GM23338 (cell line): ENCODE measurements at regions not wholly inside any gene's neighbourhood (a gene's known extent, or its start where the extent isn't known, plus 50 kb on each side); places are given as distances from the start of the nearest gene placed in this dataset.

ENCODE experiments used
- ATAC-seq: fragments of 200-7000 bp; cut with Tn5 transposase; 3 replicates; pipeline ENCODE4 v1.9.1; 2020
- DNase-seq: peaks from one replicate; pipeline ENCODE4 v3.0.0-alpha.2; 2015; ENCODE audit warnings: low spot score
- H2AFZ ChIP-seq: fragments of 200-600 bp; sonication (generic); 2 replicates; pipeline ENCODE4 v1.8.0; 2016; ENCODE audit warnings: antibody characterized with exemption, mild to moderate bottlenecking, moderate library complexity
- H3F3A ChIP-seq: fragments of 200-600 bp; sonication (generic); replicated peaks from 2 replicates; pipeline ENCODE4 v1.8.0; 2017; ENCODE audit warnings: antibody characterized with exemption, mixed run types, low read depth
- H3K27ac ChIP-seq: fragments of 200-600 bp; sonication (generic); 2 replicates; pipeline ENCODE4 v1.6.1; 2016; ENCODE audit warnings: low read depth
- H3K27me3 ChIP-seq: fragments of 200-600 bp; sonication (generic); 2 replicates; pipeline ENCODE4 v1.8.0; 2016; ENCODE audit warnings: mild to moderate bottlenecking, mixed run types, moderate library complexity; ENCODE audit not compliant: insufficient read depth
- H3K36me3 ChIP-seq: fragments of 200-600 bp; sonication (generic); 2 replicates; pipeline ENCODE4 v1.8.0; 2016; ENCODE audit warnings: mild to moderate bottlenecking; ENCODE audit not compliant: insufficient read depth
- H3K4me1 ChIP-seq: fragments of 200-600 bp; sonication (generic); 2 replicates; pipeline ENCODE4 v1.8.0; 2016; ENCODE audit warnings: mild to moderate bottlenecking, moderate library complexity; ENCODE audit not compliant: insufficient read depth
- H3K4me2 ChIP-seq: fragments of 200-600 bp; sonication (generic); 2 replicates; pipeline ENCODE4 v1.7.1; 2017; ENCODE audit warnings: mixed run types
- H3K4me3 ChIP-seq: fragments of 200-600 bp; sonication (generic); 2 replicates; pipeline ENCODE4 v1.6.1; 2016; ENCODE audit warnings: mixed run types
- H3K79me2 ChIP-seq: fragments of 200-600 bp; sonication (generic); replicated peaks from 2 replicates; pipeline ENCODE4 v1.8.0; 2017; ENCODE audit warnings: mild to moderate bottlenecking; ENCODE audit not compliant: insufficient read depth
- H3K9me2 ChIP-seq: fragments of 200-600 bp; sonication (generic); 2 replicates; pipeline ENCODE4 v1.8.0; 2017; ENCODE audit not compliant: insufficient read depth
- H4K20me1 ChIP-seq: fragments of 200-600 bp; sonication (generic); replicated peaks from 2 replicates; pipeline ENCODE4 v1.8.0; 2017; ENCODE audit warnings: mild to moderate bottlenecking; ENCODE audit not compliant: insufficient read depth
- H3K27ac Mint-ChIP-seq: 2 replicates; pipeline ENCODE4 v1.8.0; 2020; ENCODE audit warnings: inconsistent platforms, mild to moderate bottlenecking, moderate library complexity, mixed read lengths
- H3K27me3 Mint-ChIP-seq: 3 replicates; pipeline ENCODE4 v1.8.0; 2022; ENCODE audit warnings: low read depth, mild to moderate bottlenecking, moderate library complexity, mixed read lengths, inconsistent platforms; ENCODE audit not compliant: insufficient read depth, poor library complexity
- H3K36me3 Mint-ChIP-seq: 3 replicates; pipeline ENCODE4 v1.8.0; 2021; ENCODE audit warnings: low read depth, mild to moderate bottlenecking, inconsistent platforms, moderate library complexity, mixed read lengths
- H3K4me1 Mint-ChIP-seq: 3 replicates; pipeline ENCODE4 v1.8.0; 2020; ENCODE audit warnings: mild to moderate bottlenecking, inconsistent platforms, mixed read lengths
- H3K4me3 Mint-ChIP-seq: 3 replicates; pipeline ENCODE4 v1.8.0; 2021; ENCODE audit warnings: moderate library complexity, mild to moderate bottlenecking, inconsistent platforms, mixed read lengths
- H3K9me3 Mint-ChIP-seq: 3 replicates; pipeline ENCODE4 v1.8.0; 2020; ENCODE audit warnings: moderate library complexity, mild to moderate bottlenecking, inconsistent platforms, mixed read lengths
- CREB1 ChIP-seq: fragments of 250-450 bp; sonication (Bioruptor Pico); IDR thresholded peaks from 2 replicates; pipeline ENCODE4 v1.5.0; 2020; ENCODE audit warnings: low read depth, mild to moderate bottlenecking, moderate library complexity
- ETS1 ChIP-seq: IDR thresholded peaks from 2 replicates; pipeline ENCODE4 v1.6.1; 2016; ENCODE audit warnings: antibody characterized with exemption
- NANOG ChIP-seq: IDR thresholded peaks from 2 replicates; pipeline ENCODE4 v1.6.1; 2016; ENCODE audit warnings: antibody characterized with exemption, borderline replicate concordance
- POLR2AphosphoS5 ChIP-seq: IDR thresholded peaks from 2 replicates; pipeline ENCODE4 v1.6.1; 2016; ENCODE audit warnings: antibody characterized with exemption, low read depth
- STAT1 ChIP-seq: IDR thresholded peaks from one replicate; pipeline ENCODE4 v1.6.1; 2016; ENCODE audit warnings: antibody characterized with exemption; ENCODE audit not compliant: unreplicated experiment
- TF ChIP-seq, protein P1 (sequence below), 2 experiments: fragments of 200-600 bp in 1 of 2; sonication (generic) in 1 of 2; conservative IDR thresholded peaks; 2 replicates each; pipeline versions ENCODE4 v1.5.1 to v1.6.1; 2016 to 2017; ENCODE audit warnings: antibody characterized with exemption in 2 of 2, low read depth in 2 of 2, mild to moderate bottlenecking in 2 of 2, moderate library complexity in 1 of 2
- TF ChIP-seq, protein P2 (sequence below): fragments of 250-450 bp; sonication (Bioruptor Pico); IDR thresholded peaks from 2 replicates; pipeline ENCODE4 v1.5.0; 2020; ENCODE audit warnings: mild to moderate bottlenecking, moderate library complexity

DNA sequence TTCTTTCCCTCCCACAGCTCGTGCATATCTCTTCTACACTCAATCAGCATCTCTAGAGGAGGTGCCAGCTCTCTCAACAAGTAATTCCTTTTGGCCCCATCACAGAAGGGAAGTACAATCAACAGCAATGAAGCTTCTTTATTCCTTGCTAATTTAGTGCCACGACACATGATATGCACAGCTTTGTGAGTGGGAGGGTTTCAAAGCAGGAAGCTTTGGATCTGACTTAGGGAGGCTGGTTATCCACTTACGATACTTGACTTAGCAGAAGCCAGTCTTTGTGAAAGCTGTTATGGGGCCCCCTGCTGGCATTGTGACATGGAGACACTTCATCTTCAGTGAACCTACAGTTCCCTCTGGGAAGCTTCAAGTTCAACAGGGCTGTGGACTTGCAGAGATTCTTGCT, 81.0 kb downstream of the TMEM100 start:
- H3F3A ChIP-seq, result no peaks in the 10 kb centered on the region
- no peak overlapping the region for H3K27ac Mint-ChIP-seq
- peak; percentile 61; the same call in 2 of the 3 replicates for ATAC-seq

More for the DNA sequence above, 81.0 kb downstream of the TMEM100 start:
- H3K9me3 Mint-ChIP-seq, result no peaks in the 10 kb centered on the region
- H3K36me3 Mint-ChIP-seq, result no peaks in the 10 kb centered on the region
- Histone ChIP-seq H4K20me1 (no peaks in the 10 kb centered on the region), H3K79me2 (no peaks in the 10 kb centered on the region), H3K9me2 (peaks cover 20% of the 10 kb centered on the region; the same call in 1 of the 2 replicates), H3K4me3 (no peak overlapping the region), H3K36me3 (no peaks in the 10 kb centered on the region), H3K27ac (no peak overlapping the region), H2AFZ (no peak overlapping the region), H3K27me3 (no peaks in the 10 kb centered on the region), H3K4me1 (no peaks in the 10 kb centered on the region), H3K4me2 (no peak overlapping the region)
- no peaks in the 10 kb centered on the region for H3K27me3 Mint-ChIP-seq
- TF ChIP-seq POLR2AphosphoS5, result no peak
- no peak for TF ChIP-seq STAT1
- TF ChIP-seq CREB1 (CRISPR knock-in tag), result no peak
- TF ChIP-seq, protein P1, sequence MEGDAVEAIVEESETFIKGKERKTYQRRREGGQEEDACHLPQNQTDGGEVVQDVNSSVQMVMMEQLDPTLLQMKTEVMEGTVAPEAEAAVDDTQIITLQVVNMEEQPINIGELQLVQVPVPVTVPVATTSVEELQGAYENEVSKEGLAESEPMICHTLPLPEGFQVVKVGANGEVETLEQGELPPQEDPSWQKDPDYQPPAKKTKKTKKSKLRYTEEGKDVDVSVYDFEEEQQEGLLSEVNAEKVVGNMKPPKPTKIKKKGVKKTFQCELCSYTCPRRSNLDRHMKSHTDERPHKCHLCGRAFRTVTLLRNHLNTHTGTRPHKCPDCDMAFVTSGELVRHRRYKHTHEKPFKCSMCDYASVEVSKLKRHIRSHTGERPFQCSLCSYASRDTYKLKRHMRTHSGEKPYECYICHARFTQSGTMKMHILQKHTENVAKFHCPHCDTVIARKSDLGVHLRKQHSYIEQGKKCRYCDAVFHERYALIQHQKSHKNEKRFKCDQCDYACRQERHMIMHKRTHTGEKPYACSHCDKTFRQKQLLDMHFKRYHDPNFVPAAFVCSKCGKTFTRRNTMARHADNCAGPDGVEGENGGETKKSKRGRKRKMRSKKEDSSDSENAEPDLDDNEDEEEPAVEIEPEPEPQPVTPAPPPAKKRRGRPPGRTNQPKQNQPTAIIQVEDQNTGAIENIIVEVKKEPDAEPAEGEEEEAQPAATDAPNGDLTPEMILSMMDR (conservative IDR thresholded peaks at IDR 0.05; ENCODE audit: low read depth in 2 of 2), result peak; percentile 49 to 64
- no peak for TF ChIP-seq ETS1
- TF ChIP-seq, protein P2, sequence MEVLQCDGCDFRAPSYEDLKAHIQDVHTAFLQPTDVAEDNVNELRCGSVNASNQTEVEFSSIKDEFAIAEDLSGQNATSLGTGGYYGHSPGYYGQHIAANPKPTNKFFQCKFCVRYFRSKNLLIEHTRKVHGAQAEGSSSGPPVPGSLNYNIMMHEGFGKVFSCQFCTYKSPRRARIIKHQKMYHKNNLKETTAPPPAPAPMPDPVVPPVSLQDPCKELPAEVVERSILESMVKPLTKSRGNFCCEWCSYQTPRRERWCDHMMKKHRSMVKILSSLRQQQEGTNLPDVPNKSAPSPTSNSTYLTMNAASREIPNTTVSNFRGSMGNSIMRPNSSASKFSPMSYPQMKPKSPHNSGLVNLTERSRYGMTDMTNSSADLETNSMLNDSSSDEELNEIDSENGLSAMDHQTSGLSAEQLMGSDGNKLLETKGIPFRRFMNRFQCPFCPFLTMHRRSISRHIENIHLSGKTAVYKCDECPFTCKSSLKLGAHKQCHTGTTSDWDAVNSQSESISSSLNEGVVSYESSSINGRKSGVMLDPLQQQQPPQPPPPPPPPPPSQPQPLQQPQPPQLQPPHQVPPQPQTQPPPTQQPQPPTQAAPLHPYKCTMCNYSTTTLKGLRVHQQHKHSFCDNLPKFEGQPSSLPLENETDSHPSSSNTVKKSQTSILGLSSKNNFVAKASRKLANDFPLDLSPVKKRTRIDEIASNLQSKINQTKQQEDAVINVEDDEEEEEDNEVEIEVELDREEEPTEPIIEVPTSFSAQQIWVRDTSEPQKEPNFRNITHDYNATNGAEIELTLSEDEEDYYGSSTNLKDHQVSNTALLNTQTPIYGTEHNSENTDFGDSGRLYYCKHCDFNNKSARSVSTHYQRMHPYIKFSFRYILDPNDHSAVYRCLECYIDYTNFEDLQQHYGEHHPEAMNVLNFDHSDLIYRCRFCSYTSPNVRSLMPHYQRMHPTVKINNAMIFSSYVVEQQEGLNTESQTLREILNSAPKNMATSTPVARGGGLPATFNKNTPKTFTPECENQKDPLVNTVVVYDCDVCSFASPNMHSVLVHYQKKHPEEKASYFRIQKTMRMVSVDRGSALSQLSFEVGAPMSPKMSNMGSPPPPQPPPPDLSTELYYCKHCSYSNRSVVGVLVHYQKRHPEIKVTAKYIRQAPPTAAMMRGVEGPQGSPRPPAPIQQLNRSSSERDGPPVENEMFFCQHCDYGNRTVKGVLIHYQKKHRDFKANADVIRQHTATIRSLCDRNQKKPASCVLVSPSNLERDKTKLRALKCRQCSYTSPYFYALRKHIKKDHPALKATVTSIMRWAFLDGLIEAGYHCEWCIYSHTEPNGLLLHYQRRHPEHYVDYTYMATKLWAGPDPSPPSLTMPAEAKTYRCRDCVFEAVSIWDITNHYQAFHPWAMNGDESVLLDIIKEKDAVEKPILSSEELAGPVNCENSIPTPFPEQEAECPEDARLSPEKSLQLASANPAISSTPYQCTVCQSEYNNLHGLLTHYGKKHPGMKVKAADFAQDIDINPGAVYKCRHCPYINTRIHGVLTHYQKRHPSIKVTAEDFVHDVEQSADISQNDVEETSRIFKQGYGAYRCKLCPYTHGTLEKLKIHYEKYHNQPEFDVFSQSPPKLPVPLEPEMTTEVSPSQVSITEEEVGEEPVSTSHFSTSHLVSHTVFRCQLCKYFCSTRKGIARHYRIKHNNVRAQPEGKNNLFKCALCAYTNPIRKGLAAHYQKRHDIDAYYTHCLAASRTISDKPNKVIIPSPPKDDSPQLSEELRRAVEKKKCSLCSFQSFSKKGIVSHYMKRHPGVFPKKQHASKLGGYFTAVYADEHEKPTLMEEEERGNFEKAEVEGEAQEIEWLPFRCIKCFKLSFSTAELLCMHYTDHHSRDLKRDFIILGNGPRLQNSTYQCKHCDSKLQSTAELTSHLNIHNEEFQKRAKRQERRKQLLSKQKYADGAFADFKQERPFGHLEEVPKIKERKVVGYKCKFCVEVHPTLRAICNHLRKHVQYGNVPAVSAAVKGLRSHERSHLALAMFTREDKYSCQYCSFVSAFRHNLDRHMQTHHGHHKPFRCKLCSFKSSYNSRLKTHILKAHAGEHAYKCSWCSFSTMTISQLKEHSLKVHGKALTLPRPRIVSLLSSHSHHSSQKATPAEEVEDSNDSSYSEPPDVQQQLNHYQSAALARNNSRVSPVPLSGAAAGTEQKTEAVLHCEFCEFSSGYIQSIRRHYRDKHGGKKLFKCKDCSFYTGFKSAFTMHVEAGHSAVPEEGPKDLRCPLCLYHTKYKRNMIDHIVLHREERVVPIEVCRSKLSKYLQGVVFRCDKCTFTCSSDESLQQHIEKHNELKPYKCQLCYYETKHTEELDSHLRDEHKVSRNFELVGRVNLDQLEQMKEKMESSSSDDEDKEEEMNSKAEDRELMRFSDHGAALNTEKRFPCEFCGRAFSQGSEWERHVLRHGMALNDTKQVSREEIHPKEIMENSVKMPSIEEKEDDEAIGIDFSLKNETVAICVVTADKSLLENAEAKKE (CRISPR knock-in tag), result peak; percentile 9; the same call in 1 of the 2 replicates
- TF ChIP-seq NANOG, result no peak
- no peak overlapping the region for H3K4me3 Mint-ChIP-seq
- DNase-seq, result peak; percentile 76
- H3K4me1 Mint-ChIP-seq, result peaks cover under 1% of the 10 kb centered on the region; the same call in 1 of the 3 replicates
